RPMI8226 (cell line): ENCODE measurements at regions not wholly inside any gene's neighbourhood (a gene's known extent, or its start where the extent isn't known, plus 50 kb on each side); places are given as distances from the start of the nearest gene placed in this dataset.
A peak's percentile ranks its signal among the peaks of the same experiment; 100 is the strongest.
"Not testable (repeated sequence)": the region's sequence is repeated elsewhere in the genome, so short reads cannot be mapped to it uniquely, and the experiment has no call there.

Experiments
- DNase-seq: peaks from one replicate; pipeline ENCODE4 v3.0.0-alpha.2; 2015

- DNase-seq, result peak; percentile 19
Measured at GRCh38 chr10:83995738-83996331, 143.5 kb upstream of the GHITM start.

GRCh38 chr10:84004221-84004620, 135.1 kb upstream of the GHITM start:
- DNase-seq, result no peak

- DNase-seq, result no peak
Measured at GRCh38 chr10:84005403-84005802, 133.9 kb upstream of the GHITM start.

GRCh38 chr10:84007482-84007881, 131.8 kb upstream of the GHITM start:
- no peak for DNase-seq

GRCh38 chr10:84008878-84009277, 130.4 kb upstream of the GHITM start:
- DNase-seq, result peak; percentile 29

GRCh38 chr10:84012431-84012830, 126.9 kb upstream of the GHITM start:
- DNase-seq, result no peak

- no peak for DNase-seq
Measured at GRCh38 chr10:84012831-84013458, 126.4 kb upstream of the GHITM start.

- DNase-seq, result no peak
Measured at GRCh38 chr10:84015877-84016595, 123.3 kb upstream of the GHITM start.

- no peak for DNase-seq
Measured at GRCh38 chr10:84018826-84019225, 120.5 kb upstream of the GHITM start.

GRCh38 chr10:84019854-84020458, 119.4 kb upstream of the GHITM start:
- DNase-seq, result not testable (repeated sequence)

- DNase-seq, result peak; percentile 23
Measured at GRCh38 chr10:84026821-84027257, 112.5 kb upstream of the GHITM start.

GRCh38 chr10:84029840-84030239, 109.5 kb upstream of the GHITM start:
- DNase-seq, result no peak

- no peak for DNase-seq
Measured at GRCh38 chr10:84038035-84038434, 101.3 kb upstream of the GHITM start.

GRCh38 chr10:84039957-84040356, 99.4 kb upstream of the GHITM start:
- no peak for DNase-seq

GRCh38 chr10:84047258-84048010, 91.9 kb upstream of the GHITM start:
- DNase-seq, result no peak

GRCh38 chr10:84049645-84050011, 89.7 kb upstream of the GHITM start:
- no peak for DNase-seq

- no peak for DNase-seq
Measured at GRCh38 chr10:84053626-84054025, 85.7 kb upstream of the GHITM start.

- no peak for DNase-seq
Measured at GRCh38 chr10:84054743-84055142, 84.6 kb upstream of the GHITM start.

- no peak for DNase-seq
Measured at GRCh38 chr10:84059526-84059925, 79.8 kb upstream of the GHITM start.

GRCh38 chr10:84063440-84063839, 75.9 kb upstream of the GHITM start:
- no peak for DNase-seq

- no peak for DNase-seq
Measured at GRCh38 chr10:84065804-84066601, 73.3 kb upstream of the GHITM start.

- no peak for DNase-seq
Measured at GRCh38 chr10:84074521-84074920, 64.8 kb upstream of the GHITM start.
